ENCODE measurements at regions not wholly inside any gene's neighbourhood (a gene's known extent, or its start where the extent isn't known, plus 50 kb on each side); places are given as distances from the start of the nearest gene placed in this dataset.
"Not testable (repeated sequence)": the region's sequence is repeated elsewhere in the genome, so short reads cannot be mapped to it uniquely, and the experiment has no call there.

- no peaks in the 10 kb centered on the region for H3F3A ChIP-seq (ENCODE audit: low read depth)
- no peak overlapping the region for H3K4me2 ChIP-seq
- H3K27me3 ChIP-seq = no peaks in the 10 kb centered on the region
- H3K9me3 Mint-ChIP-seq = peaks cover 46% of the 10 kb centered on the region
- H3K9ac ChIP-seq = no peak overlapping the region
- H3K36me3 Mint-ChIP-seq = peaks cover 2% of the 10 kb centered on the region
- no peak overlapping the region for H3K27ac ChIP-seq
- H3K9me3 ChIP-seq (ENCODE audit: low read depth) = peaks cover 18% of the 10 kb centered on the region
- no peak overlapping the region for H2AFZ ChIP-seq (replicated peaks)
- no peaks in the 10 kb centered on the region for H3K4me1 Mint-ChIP-seq
- H3K4me3 Mint-ChIP-seq = no peak overlapping the region
- TF ChIP-seq EZH2 (IDR thresholded peaks at IDR 0.05) (no peak), CTCF (IDR thresholded peaks at IDR 0.05) (no peak), EZH2phosphoT487 (IDR thresholded peaks at IDR 0.05) (no peak)
- H4K20me1 ChIP-seq (ENCODE audit: low read depth) = no peaks in the 10 kb centered on the region
- no peak overlapping the region for H3K4me3 ChIP-seq
- no peaks in the 10 kb centered on the region for H3K79me2 ChIP-seq (ENCODE audit: low read depth)
- H3K27ac Mint-ChIP-seq = no peak overlapping the region
- no peaks in the 10 kb centered on the region for H3K36me3 ChIP-seq
- no peaks in the 10 kb centered on the region for H3K4me1 ChIP-seq
- DNase-seq (ENCODE audit: low spot score) = no peak
- H3K27me3 Mint-ChIP-seq (ENCODE audit: insufficient read depth, low read depth) = peaks cover 2% of the 10 kb centered on the region
These were observed 818.8 kb upstream of the CITED2 start for GRCh38 chr6:140193269-140193668.

- no peaks in the 10 kb centered on the region for H3K27me3 ChIP-seq
- no peak overlapping the region for H2AFZ ChIP-seq (replicated peaks)
- H3F3A ChIP-seq (ENCODE audit: low read depth) = no peaks in the 10 kb centered on the region
- H3K36me3 Mint-ChIP-seq = peaks cover 2% of the 10 kb centered on the region
- no peak for DNase-seq (ENCODE audit: low spot score)
- TF ChIP-seq EZH2 (IDR thresholded peaks at IDR 0.05) = no peak
- TF ChIP-seq EZH2phosphoT487 (IDR thresholded peaks at IDR 0.05) = no peak
- no peak overlapping the region for H3K27ac ChIP-seq
- peaks cover 54% of the 10 kb centered on the region for H3K9me3 Mint-ChIP-seq
- H3K9me3 ChIP-seq (ENCODE audit: low read depth) = peaks cover 18% of the 10 kb centered on the region
- peaks cover 2% of the 10 kb centered on the region for H3K27me3 Mint-ChIP-seq (ENCODE audit: insufficient read depth, low read depth)
- no peak overlapping the region for H3K27ac Mint-ChIP-seq
- H3K79me2 ChIP-seq (ENCODE audit: low read depth) = no peaks in the 10 kb centered on the region
- no peaks in the 10 kb centered on the region for H3K4me1 Mint-ChIP-seq
- no peak overlapping the region for H3K4me3 Mint-ChIP-seq
- H3K4me3 ChIP-seq = no peak overlapping the region
- no peak overlapping the region for H3K9ac ChIP-seq
- no peaks in the 10 kb centered on the region for H4K20me1 ChIP-seq (ENCODE audit: low read depth)
- no peaks in the 10 kb centered on the region for H3K36me3 ChIP-seq
- no peaks in the 10 kb centered on the region for H3K4me1 ChIP-seq
- no peak overlapping the region for H3K4me2 ChIP-seq
These were observed 817.6 kb upstream of the CITED2 start for GRCh38 chr6:140192018-140192417.

GRCh38 chr6:140189263-140189662 lies 814.8 kb upstream of the CITED2 start:
- H3K9ac ChIP-seq; H3K4me3 ChIP-seq; H2AFZ ChIP-seq (replicated peaks); H3K27me3 Mint-ChIP-seq (ENCODE audit: insufficient read depth, low read depth); H3K27me3 ChIP-seq; H4K20me1 ChIP-seq (ENCODE audit: low read depth); H3K27ac ChIP-seq; H3K4me1 Mint-ChIP-seq; H3F3A ChIP-seq (ENCODE audit: low read depth); H3K4me1 ChIP-seq; DNase-seq (ENCODE audit: low spot score); H3K4me2 ChIP-seq; H3K36me3 ChIP-seq; H3K4me3 Mint-ChIP-seq; H3K79me2 ChIP-seq (ENCODE audit: low read depth); H3K27ac Mint-ChIP-seq; H3K36me3 Mint-ChIP-seq: not testable (repeated sequence)
- H3K9me3 ChIP-seq (ENCODE audit: low read depth) = peaks cover 16% of the 10 kb centered on the region
- H3K9me3 Mint-ChIP-seq = peaks cover 56% of the 10 kb centered on the region

GRCh38 chr6:140185991-140186390 lies 811.5 kb upstream of the CITED2 start:
- Mint-ChIP-seq H3K4me1 (peaks cover 15% of the 10 kb centered on the region), H3K27ac (no peak overlapping the region), H3K4me3 (no peak overlapping the region), H3K36me3 (peaks cover 6% of the 10 kb centered on the region), H3K9me3 (peaks cover 36% of the 10 kb centered on the region), H3K27me3 (ENCODE audit: insufficient read depth, low read depth) (no peaks in the 10 kb centered on the region)
- no peak overlapping the region for H3K4me3 ChIP-seq
- no peak overlapping the region for H2AFZ ChIP-seq (replicated peaks)
- H3K27ac ChIP-seq = no peak overlapping the region
- no peak overlapping the region for H3K9ac ChIP-seq
- H3K79me2 ChIP-seq (ENCODE audit: low read depth) = no peaks in the 10 kb centered on the region
- no peaks in the 10 kb centered on the region for H3K4me1 ChIP-seq
- no peak overlapping the region for H3K4me2 ChIP-seq
- H3K27me3 ChIP-seq = no peaks in the 10 kb centered on the region
- no peaks in the 10 kb centered on the region for H3K9me3 ChIP-seq (ENCODE audit: low read depth)
- DNase-seq (ENCODE audit: low spot score) = no peak
- H3F3A ChIP-seq (ENCODE audit: low read depth) = no peaks in the 10 kb centered on the region
- no peaks in the 10 kb centered on the region for H4K20me1 ChIP-seq (ENCODE audit: low read depth)
- H3K36me3 ChIP-seq = no peaks in the 10 kb centered on the region
- no peak for TF ChIP-seq EZH2 (IDR thresholded peaks at IDR 0.05)
- TF ChIP-seq EZH2phosphoT487 (IDR thresholded peaks at IDR 0.05) = no peak
- no peak for TF ChIP-seq CTCF (IDR thresholded peaks at IDR 0.05)
